H9 (cell line): ENCODE measurements at regions not wholly inside any gene's neighbourhood (a gene's known extent, or its start where the extent isn't known, plus 50 kb on each side); places are given as distances from the start of the nearest gene placed in this dataset.

Experiments
- DNase-seq: peaks from one replicate; pipeline ENCODE4 v3.0.0-alpha.2; 2017
- H2AFZ ChIP-seq: one replicate; pipeline ENCODE4 v1.6.1; 2013; ENCODE audit warnings: mild to moderate bottlenecking, low read length, control low read depth, moderate library complexity
- H2AK5ac ChIP-seq: 2 replicates; pipeline ENCODE4 v1.6.1; 2013; ENCODE audit warnings: low read length, control low read depth, mixed read lengths; ENCODE audit not compliant: insufficient read length
- H2BK120ac ChIP-seq: one replicate; pipeline ENCODE4 v1.6.1; 2013; ENCODE audit warnings: low read depth, mild to moderate bottlenecking, low read length, control low read depth, inconsistent platforms; ENCODE audit not compliant: poor library complexity, severe bottlenecking
- H2BK12ac ChIP-seq: 2 replicates; pipeline ENCODE4 v1.6.1; 2013; ENCODE audit warnings: low read length, control low read depth, mixed read lengths, low read depth; ENCODE audit not compliant: insufficient read length
- H2BK15ac ChIP-seq: 2 replicates; pipeline ENCODE4 v1.6.1; 2013; ENCODE audit warnings: low read depth, low read length, control low read depth
- H2BK20ac ChIP-seq: one replicate; pipeline ENCODE4 v1.6.1; 2013; ENCODE audit warnings: low read depth, mild to moderate bottlenecking, low read length, control low read depth, inconsistent platforms; ENCODE audit not compliant: poor library complexity, severe bottlenecking
- H2BK5ac ChIP-seq: 2 replicates; pipeline ENCODE4 v1.6.1; 2013; ENCODE audit warnings: low read length, control low read depth, mixed read lengths; ENCODE audit not compliant: insufficient read length
- H3K14ac ChIP-seq: 2 replicates; pipeline ENCODE4 v1.6.1; 2013; ENCODE audit warnings: low read length, control low read depth; ENCODE audit not compliant: insufficient read depth
- H3K18ac ChIP-seq: 2 replicates; pipeline ENCODE4 v1.6.1; 2013; ENCODE audit warnings: low read depth, mild to moderate bottlenecking, mixed read lengths, low read length, control low read depth; ENCODE audit not compliant: insufficient read length
- H3K23ac ChIP-seq: 2 replicates; pipeline ENCODE4 v1.6.1; 2013; ENCODE audit warnings: low read length, control low read depth, mixed read lengths, low read depth; ENCODE audit not compliant: insufficient read length
- H3K23me2 ChIP-seq: 2 replicates; pipeline ENCODE4 v1.6.1; 2013; ENCODE audit warnings: low read depth, mild to moderate bottlenecking, mixed read lengths, low read length, control low read depth; ENCODE audit not compliant: insufficient read length, poor library complexity, severe bottlenecking
- H3K27ac ChIP-seq: 2 replicates; pipeline ENCODE4 v1.5.1; 2013; ENCODE audit warnings: low read length, control low read depth, mixed read lengths, low read depth; ENCODE audit not compliant: insufficient read length
- H3K27me3 ChIP-seq: 2 replicates; pipeline ENCODE4 v1.6.1; 2013; ENCODE audit warnings: low read length, control low read depth, inconsistent platforms; ENCODE audit not compliant: insufficient read depth
- H3K4ac ChIP-seq: 2 replicates; pipeline ENCODE4 v1.6.1; 2013; ENCODE audit warnings: low read depth, mild to moderate bottlenecking, control low read depth, inconsistent platforms, low read length, moderate library complexity
- H3K4me1 ChIP-seq: 2 replicates; pipeline ENCODE4 v1.6.1; 2013; ENCODE audit warnings: low read length, control low read depth, inconsistent platforms; ENCODE audit not compliant: insufficient read depth
- H3K4me2 ChIP-seq: 2 replicates; pipeline ENCODE4 v1.6.1; 2013; ENCODE audit warnings: low read length, control low read depth, mixed read lengths; ENCODE audit not compliant: insufficient read length, insufficient read depth
- H3K56ac ChIP-seq: 2 replicates; pipeline ENCODE4 v1.6.1; 2013; ENCODE audit warnings: low read depth, mild to moderate bottlenecking, mixed read lengths, low read length, control low read depth; ENCODE audit not compliant: insufficient read length
- H3K79me1 ChIP-seq: 2 replicates; pipeline ENCODE4 v1.6.1; 2013; ENCODE audit warnings: low read depth, mild to moderate bottlenecking, moderate library complexity, low read length, control low read depth, inconsistent platforms; ENCODE audit not compliant: insufficient read depth, poor library complexity, severe bottlenecking
- H3K79me2 ChIP-seq: 2 replicates; pipeline ENCODE4 v1.6.1; 2013; ENCODE audit warnings: low read length, control low read depth, inconsistent platforms; ENCODE audit not compliant: insufficient read depth
- H3K9ac ChIP-seq: 2 replicates; pipeline ENCODE4 v1.6.1; 2013; ENCODE audit warnings: low read length, control low read depth, mixed read lengths; ENCODE audit not compliant: insufficient read length; ENCODE audit errors: extremely low read depth
- H3K9me3 ChIP-seq: one replicate; pipeline ENCODE4 v1.6.1; 2013; ENCODE audit warnings: low read depth, low read length, inconsistent platforms; ENCODE audit not compliant: control insufficient read depth
- H3T11ph ChIP-seq: one replicate; pipeline ENCODE4 v1.6.1; 2013; ENCODE audit warnings: mild to moderate bottlenecking, low read length, control low read depth, inconsistent platforms
- H4K20me1 ChIP-seq: one replicate; pipeline ENCODE4 v1.6.1; 2013; ENCODE audit not compliant: control insufficient read depth, insufficient read length, insufficient read depth
- H4K5ac ChIP-seq: 2 replicates; pipeline ENCODE4 v1.6.1; 2013; ENCODE audit warnings: low read depth, mild to moderate bottlenecking, mixed read lengths, low read length, control low read depth; ENCODE audit not compliant: insufficient read length
- H4K8ac ChIP-seq: replicated peaks from 2 replicates; pipeline ENCODE4 v1.6.1; 2013; ENCODE audit warnings: low read length, control low read depth, mixed read lengths, low read depth; ENCODE audit not compliant: insufficient read length
- H4K91ac ChIP-seq: 2 replicates; pipeline ENCODE4 v1.6.1; 2013; ENCODE audit warnings: low read depth, mild to moderate bottlenecking, moderate library complexity, mixed read lengths, low read length, control low read depth; ENCODE audit not compliant: insufficient read length
- H3K27ac Mint-ChIP-seq, 3 experiments: 2 replicates in 2 of 3; 3 replicates in 1 of 3; pipeline ENCODE4 v1.8.0; 2020 to 2021; ENCODE audit warnings: mixed read lengths in 3 of 3, mild to moderate bottlenecking in 1 of 3, moderate library complexity in 1 of 3
- H3K27me3 Mint-ChIP-seq: 2 replicates; pipeline ENCODE4 v1.8.0; 2021; ENCODE audit warnings: low read depth, mild to moderate bottlenecking, moderate library complexity, mixed read lengths
- H3K36me3 Mint-ChIP-seq, 3 experiments: 2 replicates in 2 of 3; 3 replicates in 1 of 3; pipeline ENCODE4 v1.8.0; 2020 to 2021; ENCODE audit warnings: low read depth in 3 of 3, mixed read lengths in 3 of 3; ENCODE audit not compliant: insufficient read depth in 1 of 3
- H3K4me1 Mint-ChIP-seq, 2 experiments: 2 replicates each; pipeline ENCODE4 v1.8.0; 2020; ENCODE audit warnings: mixed read lengths in 2 of 2
- H3K4me3 Mint-ChIP-seq, 2 experiments: 2 replicates in 1 of 2; 3 replicates in 1 of 2; pipeline ENCODE4 v1.8.0; 2020 to 2021; ENCODE audit warnings: mild to moderate bottlenecking in 2 of 2, mixed read lengths in 2 of 2, moderate library complexity in 1 of 2
- H3K9me3 Mint-ChIP-seq, 2 experiments: 2 replicates in 1 of 2; 3 replicates in 1 of 2; pipeline ENCODE4 v1.8.0; 2020; ENCODE audit warnings: mild to moderate bottlenecking in 2 of 2, mixed read lengths in 2 of 2, moderate library complexity in 1 of 2
- WGBS: extraction: QIAGEN DNeasy Blood & Tissue Kit; methylation state at CpG from one replicate; pipeline ENCODE4 v1.1.7; 2013; ENCODE audit warnings: missing lambda C conversion rate, low lambda C conversion rate, mixed read lengths; ENCODE audit not compliant: insufficient read length; ENCODE audit errors: extremely low coverage; 5-methylcytosine and 5-hydroxymethylcytosine counted together
- TF ChIP-seq, protein P1 (sequence below): fragments of 200-600 bp; sonication (generic); conservative IDR thresholded peaks from 3 replicates; pipeline ENCODE4 v1.8.0; 2021; ENCODE audit warnings: antibody characterized with exemption, mild to moderate bottlenecking

DNA sequence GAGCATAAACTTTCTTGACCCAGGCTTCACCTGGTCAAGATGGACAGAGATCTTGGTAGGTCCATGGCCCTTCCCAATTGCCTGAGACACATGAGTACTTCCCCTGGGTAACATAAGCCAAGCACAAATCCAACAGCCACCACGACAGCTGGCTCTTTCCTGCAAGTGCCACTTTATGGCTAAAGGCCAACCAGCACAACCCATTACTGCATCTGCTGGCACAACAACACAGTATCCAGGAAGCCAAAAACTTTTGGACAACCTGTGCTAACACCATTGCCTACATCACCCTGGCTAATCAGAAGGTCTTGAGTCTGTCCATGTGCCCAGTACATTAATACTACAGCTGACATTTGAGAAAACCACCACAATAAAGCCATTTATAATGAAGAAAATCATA, 548.0 kb upstream of the SEMA3D start:
- Histone ChIP-seq H4K5ac (no peak overlapping the region), H3T11ph (no peak overlapping the region), H3K27me3 (no peaks in the 10 kb centered on the region), H4K20me1 (no peaks in the 10 kb centered on the region), H2AK5ac (no peak overlapping the region), H2BK120ac (no peak overlapping the region), H2AFZ (no peak overlapping the region), H2BK20ac (no peak overlapping the region), H3K4me1 (no peaks in the 10 kb centered on the region), H3K79me2 (no peaks in the 10 kb centered on the region), H3K56ac (no peak overlapping the region), H4K8ac (no peak overlapping the region), H3K9ac (no peak overlapping the region), H2BK12ac (no peak overlapping the region), H3K27ac (no peak overlapping the region), H3K18ac (no peak overlapping the region), H3K14ac (no peak overlapping the region), H2BK5ac (no peak overlapping the region), H3K4me2 (no peak overlapping the region), H3K4ac (no peak overlapping the region), H3K79me1 (no peaks in the 10 kb centered on the region), H3K9me3 (no peaks in the 10 kb centered on the region), H3K23ac (no peak overlapping the region), H2BK15ac (no peak overlapping the region), H3K23me2 (no peaks in the 10 kb centered on the region), H4K91ac (no peak overlapping the region)
- DNase-seq = no peak
- Mint-ChIP-seq H3K27ac (no peak overlapping the region; a peak in 1 of 7 replicates), H3K27me3 (no peaks in the 10 kb centered on the region), H3K4me1 (no peaks in the 10 kb centered on the region), H3K9me3 (peaks cover 12 to 17% of the 10 kb centered on the region in 2 experiments), H3K4me3 (no peak overlapping the region), H3K36me3 (peaks cover 7 to 16% (median 12%) of the 10 kb centered on the region in 3 experiments; a peak in 6 of 7 replicates)
- no CpG with 5 or more reads among the region's 1 CpG for WGBS
- TF ChIP-seq, protein P1, sequence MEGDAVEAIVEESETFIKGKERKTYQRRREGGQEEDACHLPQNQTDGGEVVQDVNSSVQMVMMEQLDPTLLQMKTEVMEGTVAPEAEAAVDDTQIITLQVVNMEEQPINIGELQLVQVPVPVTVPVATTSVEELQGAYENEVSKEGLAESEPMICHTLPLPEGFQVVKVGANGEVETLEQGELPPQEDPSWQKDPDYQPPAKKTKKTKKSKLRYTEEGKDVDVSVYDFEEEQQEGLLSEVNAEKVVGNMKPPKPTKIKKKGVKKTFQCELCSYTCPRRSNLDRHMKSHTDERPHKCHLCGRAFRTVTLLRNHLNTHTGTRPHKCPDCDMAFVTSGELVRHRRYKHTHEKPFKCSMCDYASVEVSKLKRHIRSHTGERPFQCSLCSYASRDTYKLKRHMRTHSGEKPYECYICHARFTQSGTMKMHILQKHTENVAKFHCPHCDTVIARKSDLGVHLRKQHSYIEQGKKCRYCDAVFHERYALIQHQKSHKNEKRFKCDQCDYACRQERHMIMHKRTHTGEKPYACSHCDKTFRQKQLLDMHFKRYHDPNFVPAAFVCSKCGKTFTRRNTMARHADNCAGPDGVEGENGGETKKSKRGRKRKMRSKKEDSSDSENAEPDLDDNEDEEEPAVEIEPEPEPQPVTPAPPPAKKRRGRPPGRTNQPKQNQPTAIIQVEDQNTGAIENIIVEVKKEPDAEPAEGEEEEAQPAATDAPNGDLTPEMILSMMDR = no peak
